GM12878 (cell line): ENCODE measurements at regions not wholly inside any gene's neighbourhood (a gene's known extent, or its start where the extent isn't known, plus 50 kb on each side); places are given as distances from the start of the nearest gene placed in this dataset.

Source experiments
- ATAC-seq: fragments of 200-7000 bp; cut with Tn5 transposase; 3 replicates; pipeline ENCODE4 v1.9.1; 2020; ENCODE audit warnings: mild to moderate bottlenecking, moderate library complexity
- BruUV-seq: library from RNA; stranded (reverse); fragments of 400-500 nt; replicated peaks from 2 replicates; lab custom pipeline; 2021; lab: Mats Ljungman, UMichigan
- CTCF ChIA-PET: fragments of 300-600 bp; sonication (Branson Sonifier 250); formaldehyde crosslinking; extraction: SDS; loops from one replicate; lab custom pipeline; 2021; ENCODE audit warnings: inconsistent platforms; lab: Yijun Ruan, JAX
- POLR2A ChIA-PET: fragments of 350-600 bp; formaldehyde crosslinking; extraction: SDS; loops from one replicate; lab custom pipeline; 2021; ENCODE audit warnings: inconsistent platforms; lab: Charles Lee
- RAD21 ChIA-PET: fragments of 300-600 bp; sonication (Branson Sonifier 250); formaldehyde crosslinking; loops from one replicate; lab custom pipeline; 2023; ENCODE audit warnings: antibody characterized with exemption; ENCODE audit not compliant: unreplicated experiment; lab: Charles Lee
- SMC1A ChIA-PET: fragments of 300-600 bp; sonication (Branson Sonifier 250); formaldehyde crosslinking; loops from one replicate; lab custom pipeline; 2023; ENCODE audit not compliant: unreplicated experiment, uncharacterized antibody; lab: Charles Lee
- DNase-seq: peaks from one replicate; pipeline ENCODE4 v3.0.0-alpha.2; 2011; ENCODE audit warnings: low read depth, low spot score
- FAIRE-seq: peaks from 3 replicates; lab custom pipeline; 2011; peaks lifted over from hg19 to GRCh38; lab: Jason Lieb, UNC
- H2AFZ ChIP-seq: 2 replicates; pipeline ENCODE4 v1.6.0; 2011; ENCODE audit warnings: low read depth, low read length, control low read depth; ENCODE audit not compliant: control insufficient read depth
- H3K27ac ChIP-seq: 2 replicates; pipeline ENCODE4 v1.5.1; 2011; ENCODE audit warnings: control low read depth; ENCODE audit not compliant: control insufficient read depth, insufficient read depth
- H3K27me3 ChIP-seq, 2 experiments: replicated peaks in 1 of 2; 2 replicates each; pipeline versions ENCODE4 v1.6.0 to v1.6.1; 2011; ENCODE audit warnings: low read length in 1 of 2; ENCODE audit not compliant: control insufficient read depth in 2 of 2, insufficient read depth in 2 of 2
- H3K36me3 ChIP-seq, 2 experiments: 2 replicates each; pipeline ENCODE4 v1.5.1; 2011; ENCODE audit warnings: low read length in 1 of 2; ENCODE audit not compliant: control insufficient read depth in 2 of 2, insufficient read depth in 2 of 2
- H3K4me1 ChIP-seq: 2 replicates; pipeline ENCODE4 v1.6.1; 2011; ENCODE audit warnings: mild to moderate bottlenecking, low read length, moderate library complexity, mixed read lengths; ENCODE audit not compliant: control insufficient read depth, insufficient read depth
- H3K4me2 ChIP-seq: 2 replicates; pipeline ENCODE4 v1.6.0; 2011; ENCODE audit warnings: control low read depth; ENCODE audit not compliant: control insufficient read depth, insufficient read depth
- H3K4me3 ChIP-seq: fragments of 200-600 bp; sonication (generic); 2 replicates; pipeline ENCODE4 v1.5.1; 2016
- H3K79me2 ChIP-seq: 2 replicates; pipeline ENCODE4 v1.6.0; 2011; ENCODE audit warnings: low read length; ENCODE audit not compliant: control insufficient read depth, insufficient read depth
- H3K9ac ChIP-seq: 2 replicates; pipeline ENCODE4 v1.8.0; 2011; ENCODE audit warnings: low read length, control low read depth, mixed read lengths; ENCODE audit not compliant: control insufficient read depth, insufficient read depth
- H3K9me3 ChIP-seq: replicated peaks from 3 replicates; pipeline ENCODE4 v1.5.1; 2011; ENCODE audit warnings: mild to moderate bottlenecking, low read length; ENCODE audit not compliant: control insufficient read depth, insufficient read depth
- H4K20me1 ChIP-seq: 2 replicates; pipeline ENCODE4 v1.6.0; 2011; ENCODE audit not compliant: control insufficient read depth, insufficient read depth
- BCL11A ChIP-seq: IDR thresholded peaks from 2 replicates; pipeline ENCODE4 v1.6.1; 2011; ENCODE audit warnings: low read depth, low read length
- BRCA1 ChIP-seq: IDR thresholded peaks from 2 replicates; pipeline ENCODE4 v1.6.1; 2011; ENCODE audit warnings: low read depth, low read length, improper control_type of control experiment
- DPF2 ChIP-seq: fragments of 450-650 bp; IDR thresholded peaks from 2 replicates; pipeline ENCODE4 v1.6.1; 2017; ENCODE audit warnings: mild to moderate bottlenecking
- EED ChIP-seq: sonication (generic); IDR thresholded peaks from 2 replicates; pipeline ENCODE4 v1.6.1; 2016; ENCODE audit warnings: antibody characterized with exemption, low read depth
- NFIC ChIP-seq: IDR thresholded peaks from 2 replicates; pipeline ENCODE4 v1.6.1; 2012; ENCODE audit warnings: low read depth, mild to moderate bottlenecking, inconsistent platforms, low read length, moderate library complexity
- NR2C1 ChIP-seq: fragments of 450-650 bp; IDR thresholded peaks from 2 replicates; pipeline ENCODE4 v1.6.1; 2017; ENCODE audit warnings: antibody characterized with exemption, mild to moderate bottlenecking, moderate library complexity
- NR2C2 ChIP-seq: IDR thresholded peaks from 2 replicates; pipeline ENCODE4 v1.6.1; 2011; ENCODE audit warnings: borderline replicate concordance, low read depth; ENCODE audit not compliant: control insufficient read depth, insufficient read length
- PAX5 ChIP-seq: IDR thresholded peaks from 2 replicates; pipeline ENCODE4 v1.6.1; 2011; ENCODE audit warnings: low read depth, low read length, borderline replicate concordance
- POU2F2 ChIP-seq: IDR thresholded peaks from 3 replicates; pipeline ENCODE4 v1.6.1; 2011; ENCODE audit warnings: low read depth, mild to moderate bottlenecking, low read length, borderline replicate concordance
- RELA ChIP-seq: fragments of 450-650 bp; IDR thresholded peaks from 2 replicates; pipeline ENCODE4 v1.8.0; 2014; ENCODE audit warnings: borderline replicate concordance; ENCODE audit not compliant: partially characterized antibody
- RFX5 ChIP-seq: IDR thresholded peaks from 2 replicates; pipeline ENCODE4 v1.6.1; 2011; ENCODE audit warnings: low read depth, low read length, improper control_type of control experiment
- SIX5 ChIP-seq: IDR thresholded peaks from 2 replicates; pipeline ENCODE4 v1.6.1; 2011; ENCODE audit warnings: mild to moderate bottlenecking, low read depth, low read length, moderate library complexity; ENCODE audit not compliant: severe bottlenecking
- TARDBP ChIP-seq: IDR thresholded peaks from 2 replicates; pipeline ENCODE4 v1.6.1; 2016; ENCODE audit warnings: borderline replicate concordance
- TCF12 ChIP-seq: IDR thresholded peaks from 2 replicates; pipeline ENCODE4 v1.6.1; 2011; ENCODE audit warnings: low read depth, mild to moderate bottlenecking, low read length
- TCF3 ChIP-seq: IDR thresholded peaks from 2 replicates; pipeline ENCODE4 v1.6.1; 2012; ENCODE audit warnings: low read depth, mild to moderate bottlenecking, low read length, borderline replicate concordance; ENCODE audit not compliant: insufficient read depth
- ZNF274 ChIP-seq: IDR thresholded peaks from one replicate; pipeline ENCODE4 v1.8.0; 2011; ENCODE audit not compliant: insufficient read length, insufficient read depth
- ZNF622 ChIP-seq: fragments of 450-650 bp; IDR thresholded peaks from 2 replicates; pipeline ENCODE4 v1.6.1; 2017; ENCODE audit warnings: mild to moderate bottlenecking, inconsistent platforms
- whole genome bisulfite sequencing: methylation state at CpG from one replicate; pipeline ENCODE4 v1.1.6; 2016; ENCODE audit warnings: low lambda C conversion rate; ENCODE audit not compliant: insufficient replicate concordance, insufficient coverage; ENCODE audit errors: missing lambda C conversion rate; 5-methylcytosine and 5-hydroxymethylcytosine counted together
- in situ Hi-C: fragments of 300-500 bp; cut with MboI; formaldehyde crosslinking; loops from 9 replicates; pipeline ENCODE4 v1.14.3; 2018; ENCODE audit warnings: mixed read lengths
- intact Hi-C: fragments of 100-400 bp; cut with micrococcal nuclease; formaldehyde crosslinking; loops from one replicate; pipeline ENCODE4 v1.14.2; 2022; ENCODE audit not compliant: unreplicated experiment
- TF ChIP-seq, protein P1 (sequence below): IDR thresholded peaks from 2 replicates; pipeline ENCODE4 v1.6.1; 2012; ENCODE audit warnings: low read depth, low read length, improper control_type of control experiment

DNA sequence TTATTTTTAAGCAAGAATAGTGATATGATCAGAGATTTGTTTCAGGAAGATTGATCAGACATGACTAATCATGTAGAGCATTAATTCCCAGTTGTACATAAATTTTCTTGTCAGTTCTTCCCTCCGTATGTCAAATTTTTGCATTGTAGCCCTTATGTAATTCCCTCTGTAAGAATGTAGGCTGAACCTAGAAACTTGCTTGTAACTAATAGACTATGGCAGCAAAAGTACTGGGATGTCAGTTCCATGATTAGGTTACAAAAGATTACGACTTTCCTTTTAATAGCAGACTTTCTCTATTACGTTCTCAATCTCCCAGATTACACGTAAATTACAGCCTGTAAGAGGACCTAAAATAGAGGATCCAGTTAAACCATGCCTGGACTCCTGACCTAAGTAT lies 79.4 kb upstream of the EPHA7 start:
- in situ Hi-C loops = no loop called here
- SMC1A ChIA-PET = no interaction called here
- no peaks in the 10 kb centered on the region for H3K36me3 ChIP-seq

More for the DNA sequence above, 79.4 kb upstream of the EPHA7 start:
- Histone ChIP-seq H3K9me3 (no peaks in the 10 kb centered on the region; the same call in 2 of the 3 replicates), H3K9ac (no peak overlapping the region)
- no TSS peak for BruUV-seq
- TF ChIP-seq NR2C2 (no peak), TARDBP (no peak), ZNF274 (no peak), RFX5 (no peak), ZNF622 (no peak), TCF3 (no peak), NR2C1 (no peak), EED (no peak), PAX5 (no peak), TCF12 (no peak), RELA (no peak), DPF2 (no peak), BRCA1 (no peak), NFIC (no peak), POU2F2 (no peak), SIX5 (no peak), BCL11A (no peak)
- TF ChIP-seq, protein P1, sequence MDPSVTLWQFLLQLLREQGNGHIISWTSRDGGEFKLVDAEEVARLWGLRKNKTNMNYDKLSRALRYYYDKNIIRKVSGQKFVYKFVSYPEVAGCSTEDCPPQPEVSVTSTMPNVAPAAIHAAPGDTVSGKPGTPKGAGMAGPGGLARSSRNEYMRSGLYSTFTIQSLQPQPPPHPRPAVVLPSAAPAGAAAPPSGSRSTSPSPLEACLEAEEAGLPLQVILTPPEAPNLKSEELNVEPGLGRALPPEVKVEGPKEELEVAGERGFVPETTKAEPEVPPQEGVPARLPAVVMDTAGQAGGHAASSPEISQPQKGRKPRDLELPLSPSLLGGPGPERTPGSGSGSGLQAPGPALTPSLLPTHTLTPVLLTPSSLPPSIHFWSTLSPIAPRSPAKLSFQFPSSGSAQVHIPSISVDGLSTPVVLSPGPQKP = no peak
- TF ChIP-seq, all 136 proteins: peak for 0
- Histone ChIP-seq H3K4me3 (no peak overlapping the region), H2AFZ (no peak overlapping the region), H3K4me1 (no peaks in the 10 kb centered on the region), H3K27me3 (no peaks in the 10 kb centered on the region), H4K20me1 (no peaks in the 10 kb centered on the region), H3K79me2 (no peaks in the 10 kb centered on the region), H3K27ac (no peak overlapping the region), H3K4me2 (no peak overlapping the region)
- WGBS = 3% methylated on average over 4 of the region's 4 CpGs
- no peak for FAIRE-seq
- ChIA-PET CTCF (no interaction called here), RAD21 (no interaction called here), POLR2A (no interaction called here)
- no peak for ATAC-seq
- no peak for DNase-seq
- intact Hi-C loops = no loop called here
